DMS153 treated with DMSO at 0.1 percent for 48 hours (cell line): ENCODE measurements at regions not wholly inside any gene's neighbourhood (a gene's known extent, or its start where the extent isn't known, plus 50 kb on each side); places are given as distances from the start of the nearest gene placed in this dataset.
A peak's percentile ranks its signal among the peaks of the same experiment; 100 is the strongest.
"Not testable (repeated sequence)": the region's sequence is repeated elsewhere in the genome, so short reads cannot be mapped to it uniquely, and the experiment has no call there.

Experiments
- DNase-seq: peaks from one replicate; lab custom pipeline; 2025; ENCODE audit not compliant: unreplicated experiment; lab: John Stamatoyannopoulos, UW

DNA sequence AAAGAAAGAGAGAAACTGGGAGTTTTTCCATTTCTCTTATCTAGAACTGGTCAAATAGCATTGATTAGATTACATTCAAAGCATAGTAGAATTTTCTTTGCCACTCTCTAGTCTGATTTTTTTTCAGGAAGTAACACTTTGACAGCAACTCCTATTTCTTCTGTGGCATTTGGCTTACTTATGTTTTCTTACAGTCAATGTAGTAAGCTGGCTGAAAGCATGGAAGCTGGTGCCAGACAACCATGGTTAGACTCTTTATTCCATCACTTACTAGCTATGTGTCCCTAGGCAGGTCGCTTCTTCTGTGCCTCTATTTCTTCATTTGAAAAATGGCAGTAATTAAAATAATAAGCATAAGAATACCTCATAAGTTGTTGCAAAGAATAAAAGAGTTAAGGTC is 54.2 kb upstream of the OPRM1 start:
- no peak for DNase-seq

DNA sequence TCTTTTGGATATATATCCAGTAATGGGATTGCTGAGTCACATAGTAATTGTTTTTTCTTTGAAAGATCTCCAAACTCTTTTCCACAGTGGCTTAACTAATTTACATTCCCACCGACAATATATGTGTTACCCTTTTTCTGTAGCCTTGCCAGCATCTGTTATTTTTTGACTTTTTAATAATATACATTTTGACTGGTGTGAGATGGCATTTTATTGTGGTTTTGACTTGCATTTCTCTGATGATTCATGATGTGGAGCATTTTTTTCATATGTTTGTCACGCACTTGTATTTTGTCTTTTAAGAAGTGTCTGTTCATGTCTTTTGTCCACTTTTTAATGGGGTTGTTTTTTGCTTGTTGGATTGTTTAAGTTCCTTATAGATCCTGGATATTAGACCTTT is 58.9 kb upstream of the OPRM1 start:
- no peak for DNase-seq

DNA sequence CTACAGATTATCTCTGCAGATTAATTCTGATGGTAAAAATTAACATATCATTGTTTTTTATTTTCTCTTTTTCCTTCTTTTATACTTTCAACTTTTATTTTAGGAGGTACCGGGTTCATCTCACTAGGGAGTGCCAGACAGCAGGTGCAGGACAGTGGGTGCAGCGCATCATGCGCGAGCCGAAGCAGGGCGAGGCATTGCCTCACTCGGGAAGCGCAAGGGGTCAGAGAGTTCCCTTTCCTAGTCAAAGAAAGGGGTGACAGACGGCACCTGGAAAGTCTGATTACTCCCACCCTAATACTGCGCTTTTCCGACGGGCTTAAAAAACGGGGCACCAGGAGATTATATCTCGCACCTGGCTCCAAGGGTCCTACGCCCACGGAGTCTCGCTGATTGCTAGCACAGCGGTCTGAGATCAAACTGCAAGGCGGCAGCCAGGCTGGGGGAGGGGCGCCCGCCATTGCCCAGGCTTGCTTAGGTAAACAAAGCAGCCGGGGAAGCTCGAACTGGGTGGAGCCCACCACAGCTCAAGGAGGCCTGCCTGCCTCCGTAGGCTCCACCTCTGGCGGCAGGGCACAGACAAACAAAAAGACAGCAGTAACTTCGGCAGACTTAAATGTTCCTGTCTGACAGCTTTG is 60.0 kb upstream of the OPRM1 start:
- not testable (repeated sequence) for DNase-seq

DNA sequence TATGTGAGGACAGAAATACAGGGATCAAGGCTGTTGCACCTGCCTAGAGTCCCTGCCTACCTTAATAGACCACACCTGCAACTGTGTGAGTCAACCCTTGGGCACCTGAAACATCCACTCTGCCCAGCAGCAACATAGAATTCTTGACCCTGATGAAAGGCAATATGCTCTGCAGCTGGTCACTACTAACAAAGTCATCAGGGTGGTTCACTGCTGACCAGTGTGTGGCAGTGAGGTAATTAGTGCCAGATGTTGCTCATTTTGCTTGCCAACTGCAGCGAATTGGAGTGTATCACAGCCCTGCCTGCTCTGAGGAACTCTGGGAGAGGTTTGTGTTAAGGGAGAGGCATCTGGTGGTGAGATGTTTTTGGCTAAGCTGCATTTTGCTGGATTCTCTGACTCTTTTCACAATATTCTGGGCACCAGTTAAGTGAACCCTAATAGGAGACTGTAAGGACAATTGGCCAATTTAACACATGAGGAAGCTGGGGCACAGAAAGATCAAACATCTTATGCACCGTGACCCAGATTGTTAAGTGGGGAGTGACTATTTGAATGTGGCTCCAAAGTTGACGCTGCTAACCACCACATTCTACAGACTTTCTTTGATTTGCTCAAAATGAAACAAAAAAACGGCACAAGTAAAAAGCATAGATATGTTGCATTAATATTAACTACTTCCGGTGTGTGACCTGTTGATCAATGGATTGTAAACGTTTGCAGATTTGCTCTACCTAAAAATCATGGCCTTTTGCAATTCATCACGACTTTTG is 61.9 kb upstream of the OPRM1 start:
- DNase-seq = no peak

DNA sequence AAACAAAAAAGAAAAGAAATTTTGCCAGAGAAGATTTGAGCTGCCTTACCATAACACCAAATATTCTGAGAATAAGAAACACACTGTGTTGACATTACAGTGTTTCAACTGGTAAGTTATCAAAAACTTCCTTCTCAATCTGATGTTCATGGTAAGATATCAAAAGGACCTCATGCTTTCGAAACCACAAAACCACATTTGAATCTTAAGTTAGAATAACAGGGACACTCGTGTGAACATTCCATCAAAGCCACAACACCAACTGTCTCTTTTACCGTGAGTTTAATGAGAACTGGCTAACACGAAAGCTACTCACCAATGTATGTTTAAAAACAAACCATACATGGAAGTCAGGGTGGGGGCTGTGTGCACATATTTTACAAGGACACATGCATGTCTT is 73.0 kb upstream of the OPRM1 start:
- no peak for DNase-seq

DNA sequence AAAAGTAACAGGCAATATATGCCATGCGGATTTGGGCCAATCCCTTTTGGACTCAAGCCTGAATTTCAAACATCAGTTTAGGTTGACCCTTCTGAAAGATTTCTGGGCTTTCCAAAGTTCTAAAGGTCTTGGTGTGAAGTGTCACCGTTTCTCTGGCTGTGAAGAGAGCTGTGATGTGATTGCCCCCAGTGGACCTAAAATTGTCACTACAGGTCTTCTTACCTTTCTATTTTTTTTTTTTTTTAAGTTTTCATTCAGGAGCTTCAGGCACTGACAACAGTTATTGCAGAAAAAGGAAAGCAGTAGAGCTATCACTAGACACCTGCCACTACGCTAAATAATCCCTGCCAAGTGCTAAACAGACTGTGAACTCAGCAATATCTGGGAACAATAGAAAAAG is 75.7 kb upstream of the OPRM1 start:
- DNase-seq = no peak

DNA sequence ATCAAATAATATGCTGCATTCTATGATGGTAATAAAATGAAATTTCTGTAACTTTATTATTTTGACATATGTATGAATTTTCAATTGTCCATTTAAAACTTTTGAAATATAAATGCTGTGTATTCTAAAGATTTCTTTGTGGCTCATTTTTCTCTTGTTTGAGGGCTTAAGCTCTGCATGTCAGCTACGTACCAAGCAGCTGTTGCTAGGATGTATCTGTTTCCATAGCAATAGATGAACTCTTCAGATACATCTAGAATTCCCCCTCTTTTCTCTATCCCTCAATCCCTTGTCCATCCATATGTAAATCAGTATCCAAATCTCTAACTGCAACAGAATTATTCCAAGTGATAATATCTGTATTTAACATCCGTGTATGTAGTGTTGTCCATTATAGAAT is 76.5 kb upstream of the OPRM1 start:
- DNase-seq = no peak

DNA sequence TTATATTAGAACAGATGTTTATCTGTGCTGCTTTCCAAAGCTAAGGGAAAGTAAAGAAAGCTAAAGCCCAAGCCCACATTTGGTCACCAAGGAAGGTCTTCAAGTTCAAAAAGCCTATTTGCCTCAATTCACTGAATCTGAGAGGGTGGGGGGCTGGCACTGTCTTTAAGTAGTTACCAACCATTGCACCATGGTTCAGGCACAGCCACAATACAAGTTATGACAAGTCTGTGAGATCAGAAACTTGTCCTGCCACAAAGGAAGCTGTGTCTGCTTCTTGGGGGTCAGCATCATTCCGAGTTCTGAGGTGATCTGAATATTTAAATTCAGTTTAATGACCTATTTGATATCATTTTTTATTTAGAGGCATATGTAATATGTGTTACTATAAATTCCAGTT is 78.3 kb upstream of the OPRM1 start:
- no peak for DNase-seq

DNA sequence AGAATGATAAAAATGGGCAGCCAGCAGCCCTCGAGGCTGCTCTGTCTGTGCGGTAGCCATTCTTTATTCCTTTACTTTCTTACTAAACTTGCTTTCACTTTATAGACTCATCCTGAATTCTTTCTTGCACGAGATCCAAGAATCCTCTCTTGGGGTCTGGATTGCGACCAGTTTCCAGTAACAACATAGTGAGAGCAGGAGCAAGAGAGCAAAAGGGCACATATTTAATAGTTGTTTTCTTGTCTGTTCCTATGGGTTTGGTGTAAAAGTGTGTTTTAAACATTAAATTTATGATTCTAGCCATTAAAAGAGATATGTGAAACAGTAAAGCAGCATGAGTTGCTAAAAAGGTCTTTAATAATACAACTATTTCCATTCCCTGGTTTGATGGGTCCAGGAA is 78.8 kb upstream of the OPRM1 start:
- DNase-seq = no peak

DNA sequence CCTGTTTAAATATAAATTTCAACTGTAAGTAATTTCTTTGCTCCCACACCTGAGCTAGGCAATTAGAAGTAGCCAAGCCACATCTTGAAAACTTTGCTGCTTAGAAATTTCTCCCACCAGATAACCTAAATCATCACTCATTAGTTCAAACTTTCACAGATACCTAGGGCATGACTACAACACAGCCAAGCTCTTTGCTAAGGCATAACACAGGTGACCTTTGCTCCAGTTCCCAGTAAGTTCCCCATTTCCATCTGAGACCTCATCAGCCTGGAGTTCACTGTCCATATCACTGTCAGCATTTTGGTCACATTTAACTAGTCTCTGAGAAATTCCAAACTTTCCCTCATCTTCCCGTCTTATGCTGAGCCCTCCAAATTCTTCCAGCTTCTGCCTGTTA is 79.8 kb upstream of the OPRM1 start:
- no peak for DNase-seq

DNA sequence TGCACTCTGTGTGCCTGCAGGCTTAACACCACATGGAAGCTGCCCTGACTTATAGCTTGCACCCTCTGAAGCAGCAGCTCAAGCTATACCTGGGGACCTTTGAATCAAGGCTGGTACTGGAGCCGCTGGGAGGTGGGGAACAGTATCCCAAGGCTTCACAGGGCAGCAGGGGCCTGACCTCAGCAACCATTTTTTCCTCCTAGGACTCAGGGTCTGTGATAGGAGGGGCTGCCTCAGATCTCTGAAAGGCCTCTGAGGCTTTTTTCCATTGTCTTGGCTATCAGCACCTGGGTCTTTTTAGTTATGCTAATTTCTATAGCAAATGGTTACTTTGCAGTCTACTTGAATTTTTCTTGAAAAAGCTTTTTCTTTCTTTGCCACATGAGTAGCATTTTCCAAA is 80.2 kb upstream of the OPRM1 start:
- DNase-seq = no peak

DNA sequence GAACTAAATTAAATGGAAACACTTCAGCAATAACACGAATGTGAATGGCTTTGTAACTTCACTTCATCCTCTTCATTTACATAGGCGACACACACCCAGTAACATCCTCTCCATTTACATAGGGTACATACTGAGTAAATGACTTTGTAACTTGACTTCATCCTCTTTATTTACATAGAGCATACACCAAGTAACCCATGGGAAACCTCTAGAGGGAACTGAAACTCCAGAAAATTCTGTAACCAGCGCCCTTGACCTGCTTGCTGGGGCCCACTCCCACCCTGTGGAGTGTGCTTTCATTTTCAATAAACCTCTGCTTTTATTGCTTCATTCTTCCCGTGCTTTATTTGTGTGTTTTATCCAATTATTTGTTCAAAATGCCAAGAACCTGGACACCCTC is 81.6 kb upstream of the OPRM1 start:
- DNase-seq = no peak

DNA sequence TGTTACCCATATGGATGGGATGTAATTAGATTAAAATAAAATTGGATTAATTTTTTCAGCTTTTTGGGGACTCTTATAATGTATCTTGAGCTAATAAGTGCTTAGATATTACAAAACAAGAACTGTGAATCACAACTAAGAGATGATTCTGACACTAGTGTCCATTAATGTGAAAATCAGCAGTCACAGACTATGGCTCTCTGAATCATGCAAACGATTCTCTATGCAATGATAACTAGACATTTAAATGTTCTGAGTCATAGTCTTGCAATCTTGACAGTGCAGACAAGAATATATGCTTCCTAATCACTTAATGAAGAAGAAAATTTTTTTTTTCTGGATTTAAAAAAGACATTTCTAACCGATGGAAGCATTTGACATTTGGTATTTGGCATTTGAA is 82.2 kb upstream of the OPRM1 start:
- no peak for DNase-seq

DNA sequence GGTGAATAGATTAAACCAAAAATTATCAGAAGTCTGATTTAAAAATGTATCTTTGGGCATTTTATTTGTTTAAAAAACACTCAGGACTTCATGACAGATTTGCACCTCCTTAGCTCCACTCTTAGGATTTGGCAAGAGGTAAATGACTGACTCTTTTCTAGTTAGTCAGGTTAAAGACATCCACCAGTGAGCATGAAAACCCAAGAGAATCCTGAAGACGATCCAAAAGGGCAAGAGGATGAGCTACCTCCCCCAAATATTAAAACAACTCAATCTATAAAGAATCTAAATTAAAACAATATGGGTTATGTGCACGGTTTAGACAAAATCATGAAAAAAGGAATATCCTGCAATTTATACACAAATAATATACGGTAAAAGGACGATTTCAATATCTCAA is 89.4 kb upstream of the OPRM1 start:
- no peak for DNase-seq

DNA sequence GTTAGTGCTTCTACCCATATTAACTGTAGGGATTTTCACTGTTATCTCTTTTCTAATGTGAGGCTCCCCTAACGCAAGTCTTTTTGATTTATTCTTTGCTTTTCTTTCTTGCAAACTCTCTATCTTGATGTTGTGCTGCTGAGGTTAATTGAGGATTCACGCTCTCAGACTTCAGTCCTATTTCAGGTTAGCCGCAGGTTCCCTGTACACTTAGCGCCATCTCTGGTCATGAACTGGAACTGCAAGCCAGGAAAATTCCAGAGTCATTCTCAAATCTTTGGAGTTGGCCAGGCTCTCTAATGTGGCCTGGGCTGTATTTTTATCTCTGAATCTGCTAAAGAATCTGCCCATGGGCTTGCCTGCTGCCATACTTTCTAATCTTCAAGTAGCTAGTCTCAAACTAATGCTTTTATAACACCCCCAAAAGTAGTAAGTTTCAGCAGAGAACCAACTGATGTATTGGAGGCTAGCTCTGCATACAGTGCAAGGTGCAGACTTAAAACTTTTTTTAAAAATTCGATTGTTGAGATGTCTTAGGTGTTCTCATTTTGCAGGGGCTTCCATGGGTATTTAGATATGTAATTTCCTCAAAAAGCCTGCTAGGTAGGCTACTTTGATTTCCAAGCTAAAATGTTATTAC is 91.1 kb upstream of the OPRM1 start:
- DNase-seq = peak; percentile 28

DNA sequence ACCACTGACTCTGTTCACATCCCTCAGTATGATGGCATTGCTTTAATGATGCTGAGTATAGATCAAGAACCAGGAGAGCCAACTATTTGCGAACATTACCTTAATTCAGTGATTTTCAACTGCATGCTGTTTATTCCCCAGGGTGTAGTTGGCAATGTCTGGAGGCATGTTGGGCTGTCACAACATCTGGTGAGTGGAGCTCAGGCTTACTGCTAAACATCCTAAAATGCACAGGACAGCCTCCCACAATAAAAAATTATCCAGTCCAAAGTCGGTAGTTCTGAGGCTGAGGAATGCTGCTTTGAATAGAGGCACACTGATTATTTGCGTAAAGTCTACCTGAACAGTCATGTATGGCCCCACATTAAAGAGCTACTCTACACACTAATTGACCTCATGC is 94.8 kb upstream of the OPRM1 start:
- no peak for DNase-seq

DNA sequence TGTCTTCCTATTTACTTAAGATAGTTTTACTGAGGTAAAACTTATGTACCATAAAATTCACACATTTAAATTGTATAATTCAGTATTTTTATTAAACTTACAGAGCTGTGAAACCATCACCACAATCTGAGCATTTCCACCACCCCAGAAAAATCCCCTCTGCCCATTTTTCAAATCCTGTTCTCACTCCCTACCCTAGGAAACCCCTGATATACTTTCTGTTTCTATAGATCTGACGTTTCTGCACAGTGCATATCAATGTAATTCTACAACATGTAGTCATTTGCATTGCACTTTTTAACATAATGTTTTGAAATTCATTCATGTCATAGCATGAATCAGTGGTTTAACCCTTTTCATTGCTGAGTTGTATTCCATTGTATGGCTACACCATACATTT is 96.7 kb upstream of the OPRM1 start:
- no peak for DNase-seq

DNA sequence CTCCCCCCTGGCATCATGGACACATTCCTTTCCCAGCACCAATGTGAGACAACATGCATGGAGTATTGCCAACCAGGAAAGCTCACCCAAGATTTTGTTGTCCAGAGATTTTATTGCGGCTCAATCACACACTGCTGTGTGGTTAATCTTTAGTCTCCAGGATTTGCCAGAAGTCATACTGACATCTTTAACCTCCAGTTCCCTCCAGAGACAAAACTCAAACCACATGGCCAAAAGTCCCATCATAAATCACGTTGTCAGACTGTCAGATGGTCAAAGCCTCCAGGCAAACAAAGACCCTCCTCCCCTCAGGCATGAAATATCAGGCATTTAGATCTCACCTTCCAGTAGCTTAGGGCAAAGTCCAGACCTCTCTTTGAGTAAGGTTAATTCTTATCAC is 97.3 kb upstream of the OPRM1 start:
- no peak for DNase-seq

DNA sequence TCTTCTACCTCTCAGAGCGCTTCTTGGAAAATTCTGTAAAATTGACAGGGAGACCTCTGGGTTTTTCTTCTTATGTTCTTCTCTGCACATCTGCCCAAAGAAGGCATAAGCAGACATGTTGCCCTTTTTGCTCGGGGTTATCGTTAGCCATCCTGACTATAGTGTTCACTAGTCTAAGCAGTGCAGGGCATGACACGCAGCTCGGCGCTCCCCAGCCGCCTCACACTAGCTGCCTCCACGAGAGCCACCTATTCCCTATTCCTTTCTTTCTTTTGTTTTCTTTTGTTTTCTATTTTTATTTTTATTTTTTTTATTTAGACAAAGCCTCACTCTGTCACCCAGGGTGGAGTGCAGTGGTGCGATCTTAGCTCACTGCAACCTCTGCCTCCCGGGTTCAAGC is 100.2 kb upstream of the OPRM1 start:
- no peak for DNase-seq

DNA sequence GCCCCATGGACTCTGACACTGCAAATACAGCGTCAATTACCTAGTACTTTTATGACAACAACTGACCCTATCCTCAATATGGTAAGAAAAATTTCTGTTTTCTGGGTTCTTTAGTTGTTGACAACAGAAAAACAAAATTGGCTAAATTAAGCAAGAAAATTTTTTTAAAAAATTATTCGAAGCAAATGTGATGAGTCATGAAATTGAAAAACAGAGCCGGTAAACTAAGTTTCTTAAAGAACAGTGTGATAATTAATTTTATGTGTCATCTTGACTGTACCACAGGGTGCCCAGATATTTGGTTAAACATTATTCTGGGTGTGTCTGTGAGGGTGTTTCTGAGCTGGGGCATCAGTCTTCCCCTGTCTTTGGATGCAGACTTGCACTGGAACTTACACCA is 107.6 kb upstream of the OPRM1 start:
- DNase-seq = no peak

DNA sequence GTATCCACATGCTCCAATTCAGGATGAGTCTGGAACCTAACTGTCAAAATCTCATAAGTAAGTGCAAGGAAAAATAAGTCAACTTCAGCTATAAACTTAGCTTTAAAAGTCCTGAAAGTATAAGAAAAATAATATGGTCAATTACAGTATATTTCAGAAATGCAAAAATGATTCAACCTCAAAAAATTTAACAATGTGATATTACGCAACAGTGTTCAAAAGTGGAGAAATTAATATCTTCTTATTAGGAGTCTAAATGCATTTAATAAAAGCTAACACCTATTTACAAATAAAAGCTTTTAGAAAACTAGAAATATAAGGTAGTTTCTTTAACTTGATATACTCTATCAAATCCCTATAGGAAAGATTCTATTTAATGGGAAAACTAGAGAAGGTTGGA is 111.2 kb upstream of the OPRM1 start:
- no peak for DNase-seq

DNA sequence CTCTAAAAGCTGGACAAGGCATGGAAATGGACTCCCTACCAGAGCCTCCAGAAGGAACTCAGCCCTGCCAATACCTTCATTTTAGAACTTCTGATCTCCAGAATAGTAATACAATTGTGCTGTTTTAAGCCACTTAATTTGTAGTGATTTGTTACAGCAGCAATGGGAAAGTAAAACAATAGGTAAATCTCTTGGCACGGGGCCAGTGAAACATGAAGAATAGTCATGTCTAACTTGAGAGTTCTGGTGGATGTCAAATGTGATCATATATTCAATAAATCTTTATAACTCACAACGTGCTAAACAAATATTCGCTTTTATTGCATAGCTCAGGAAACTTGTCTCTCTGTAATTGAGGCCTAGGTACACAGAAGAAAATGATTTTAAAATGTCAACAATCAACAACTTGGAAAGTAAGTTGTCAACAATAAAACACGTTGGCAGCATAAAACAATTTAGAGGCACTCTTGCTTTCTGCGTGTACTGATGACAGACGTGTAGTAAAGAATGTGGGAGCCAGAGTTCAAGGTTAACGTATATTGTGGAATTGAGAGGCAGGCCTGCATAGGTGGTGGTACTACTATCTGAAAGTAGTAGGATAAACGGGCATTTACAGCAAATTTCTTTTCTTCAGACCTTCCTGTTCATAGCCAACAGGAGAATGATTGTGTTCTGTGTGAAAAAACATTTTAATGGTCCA is 140.5 kb upstream of the OPRM1 start:
- DNase-seq = no peak
